ENCODE measurements at regions not wholly inside any gene's neighbourhood (a gene's known extent, or its start where the extent isn't known, plus 50 kb on each side); places are given as distances from the start of the nearest gene placed in this dataset.

GRCh38 chr5:125451622-125452021 is 705.2 kb upstream of the ZNF608 start:
- TF ChIP-seq POLR2A (IDR thresholded peaks at IDR 0.05), result no peak
- TF ChIP-seq, protein P1, sequence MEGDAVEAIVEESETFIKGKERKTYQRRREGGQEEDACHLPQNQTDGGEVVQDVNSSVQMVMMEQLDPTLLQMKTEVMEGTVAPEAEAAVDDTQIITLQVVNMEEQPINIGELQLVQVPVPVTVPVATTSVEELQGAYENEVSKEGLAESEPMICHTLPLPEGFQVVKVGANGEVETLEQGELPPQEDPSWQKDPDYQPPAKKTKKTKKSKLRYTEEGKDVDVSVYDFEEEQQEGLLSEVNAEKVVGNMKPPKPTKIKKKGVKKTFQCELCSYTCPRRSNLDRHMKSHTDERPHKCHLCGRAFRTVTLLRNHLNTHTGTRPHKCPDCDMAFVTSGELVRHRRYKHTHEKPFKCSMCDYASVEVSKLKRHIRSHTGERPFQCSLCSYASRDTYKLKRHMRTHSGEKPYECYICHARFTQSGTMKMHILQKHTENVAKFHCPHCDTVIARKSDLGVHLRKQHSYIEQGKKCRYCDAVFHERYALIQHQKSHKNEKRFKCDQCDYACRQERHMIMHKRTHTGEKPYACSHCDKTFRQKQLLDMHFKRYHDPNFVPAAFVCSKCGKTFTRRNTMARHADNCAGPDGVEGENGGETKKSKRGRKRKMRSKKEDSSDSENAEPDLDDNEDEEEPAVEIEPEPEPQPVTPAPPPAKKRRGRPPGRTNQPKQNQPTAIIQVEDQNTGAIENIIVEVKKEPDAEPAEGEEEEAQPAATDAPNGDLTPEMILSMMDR (IDR thresholded peaks at IDR 0.05), result no peak
